ENCODE measurements at regions not wholly inside any gene's neighbourhood (a gene's known extent, or its start where the extent isn't known, plus 50 kb on each side); places are given as distances from the start of the nearest gene placed in this dataset.

- TF ChIP-seq CTCF (IDR thresholded peaks at IDR 0.05) (no peak), POLR2A (IDR thresholded peaks at IDR 0.05) (no peak)
These were observed 119.3 kb upstream of the MAN2A1 start for GRCh38 chr5:109570362-109570874.

Measured in right lobe of liver (tissue), 4 donors.